ENCODE measurements at regions not wholly inside any gene's neighbourhood (a gene's known extent, or its start where the extent isn't known, plus 50 kb on each side); places are given as distances from the start of the nearest gene placed in this dataset.

- Histone ChIP-seq H3K4me3 (ENCODE audit: low read depth, low read length) (no peak overlapping the region), H3K36me3 (ENCODE audit: control insufficient read depth, insufficient read depth, low read length) (no peaks in the 10 kb centered on the region), H3K27me3 (ENCODE audit: control insufficient read depth, insufficient read depth, low read length) (no peaks in the 10 kb centered on the region)
- TF ChIP-seq CTCF (IDR thresholded peaks at IDR 0.05; ENCODE audit: insufficient read depth, low read length, severe bottlenecking): no peak
- FAIRE-seq: no peak
- peak; percentile 93 for DNase-seq (ENCODE audit: low read depth)
Measured at GRCh38 chr21:27269644-27270043, 302.8 kb upstream of the ADAMTS5 start.

GRCh38 chr21:27268290-27268689, 301.4 kb upstream of the ADAMTS5 start:
- DNase-seq (ENCODE audit: low read depth) (no peak), FAIRE-seq (no peak)
- Histone ChIP-seq H3K4me3 (ENCODE audit: low read depth, low read length) (no peak overlapping the region), H3K27me3 (ENCODE audit: control insufficient read depth, insufficient read depth, low read length) (no peaks in the 10 kb centered on the region), H3K36me3 (ENCODE audit: control insufficient read depth, insufficient read depth, low read length) (no peaks in the 10 kb centered on the region)
- no peak for TF ChIP-seq CTCF (IDR thresholded peaks at IDR 0.05; ENCODE audit: insufficient read depth, low read length, severe bottlenecking)

GRCh38 chr21:27265949-27266348, 299.1 kb upstream of the ADAMTS5 start:
- H3K4me3 ChIP-seq (ENCODE audit: low read depth, low read length): no peak overlapping the region
- no peak for FAIRE-seq
- TF ChIP-seq CTCF (IDR thresholded peaks at IDR 0.05; ENCODE audit: insufficient read depth, low read length, severe bottlenecking): no peak
- H3K36me3 ChIP-seq (ENCODE audit: control insufficient read depth, insufficient read depth, low read length): no peaks in the 10 kb centered on the region
- no peak for DNase-seq (ENCODE audit: low read depth)
- H3K27me3 ChIP-seq (ENCODE audit: control insufficient read depth, insufficient read depth, low read length): no peaks in the 10 kb centered on the region

GRCh38 chr21:27265492-27265891, 298.6 kb upstream of the ADAMTS5 start:
- no peak for TF ChIP-seq CTCF (IDR thresholded peaks at IDR 0.05; ENCODE audit: insufficient read depth, low read length, severe bottlenecking)
- FAIRE-seq (no peak), DNase-seq (ENCODE audit: low read depth) (no peak)
- no peaks in the 10 kb centered on the region for H3K36me3 ChIP-seq (ENCODE audit: control insufficient read depth, insufficient read depth, low read length)
- H3K27me3 ChIP-seq (ENCODE audit: control insufficient read depth, insufficient read depth, low read length): no peaks in the 10 kb centered on the region
- H3K4me3 ChIP-seq (ENCODE audit: low read depth, low read length): no peak overlapping the region

- DNase-seq (ENCODE audit: low read depth) (no peak), FAIRE-seq (no peak)
- Histone ChIP-seq H3K4me3 (ENCODE audit: low read depth, low read length) (no peak overlapping the region), H3K36me3 (ENCODE audit: control insufficient read depth, insufficient read depth, low read length) (no peaks in the 10 kb centered on the region), H3K27me3 (ENCODE audit: control insufficient read depth, insufficient read depth, low read length) (no peaks in the 10 kb centered on the region)
- no peak for TF ChIP-seq CTCF (IDR thresholded peaks at IDR 0.05; ENCODE audit: insufficient read depth, low read length, severe bottlenecking)
Measured at GRCh38 chr21:27261676-27262075, 294.8 kb upstream of the ADAMTS5 start.

GRCh38 chr21:27260728-27261127, 293.8 kb upstream of the ADAMTS5 start:
- DNase-seq (ENCODE audit: low read depth): no peak

More at GRCh38 chr21:27260728-27261127, 293.8 kb upstream of the ADAMTS5 start:
- no peak for FAIRE-seq
- H3K36me3 ChIP-seq (ENCODE audit: control insufficient read depth, insufficient read depth, low read length): no peaks in the 10 kb centered on the region
- TF ChIP-seq CTCF (IDR thresholded peaks at IDR 0.05; ENCODE audit: insufficient read depth, low read length, severe bottlenecking): no peak
- H3K4me3 ChIP-seq (ENCODE audit: low read depth, low read length): no peak overlapping the region
- no peaks in the 10 kb centered on the region for H3K27me3 ChIP-seq (ENCODE audit: control insufficient read depth, insufficient read depth, low read length)
